AML-193 (cell line): ENCODE measurements at regions not wholly inside any gene's neighbourhood (a gene's known extent, or its start where the extent isn't known, plus 50 kb on each side); places are given as distances from the start of the nearest gene placed in this dataset.

Experiments used
- DNase-seq, 2 experiments: peaks; one replicate each; lab custom pipeline; 2025; lab: John Stamatoyannopoulos, UW

DNA sequence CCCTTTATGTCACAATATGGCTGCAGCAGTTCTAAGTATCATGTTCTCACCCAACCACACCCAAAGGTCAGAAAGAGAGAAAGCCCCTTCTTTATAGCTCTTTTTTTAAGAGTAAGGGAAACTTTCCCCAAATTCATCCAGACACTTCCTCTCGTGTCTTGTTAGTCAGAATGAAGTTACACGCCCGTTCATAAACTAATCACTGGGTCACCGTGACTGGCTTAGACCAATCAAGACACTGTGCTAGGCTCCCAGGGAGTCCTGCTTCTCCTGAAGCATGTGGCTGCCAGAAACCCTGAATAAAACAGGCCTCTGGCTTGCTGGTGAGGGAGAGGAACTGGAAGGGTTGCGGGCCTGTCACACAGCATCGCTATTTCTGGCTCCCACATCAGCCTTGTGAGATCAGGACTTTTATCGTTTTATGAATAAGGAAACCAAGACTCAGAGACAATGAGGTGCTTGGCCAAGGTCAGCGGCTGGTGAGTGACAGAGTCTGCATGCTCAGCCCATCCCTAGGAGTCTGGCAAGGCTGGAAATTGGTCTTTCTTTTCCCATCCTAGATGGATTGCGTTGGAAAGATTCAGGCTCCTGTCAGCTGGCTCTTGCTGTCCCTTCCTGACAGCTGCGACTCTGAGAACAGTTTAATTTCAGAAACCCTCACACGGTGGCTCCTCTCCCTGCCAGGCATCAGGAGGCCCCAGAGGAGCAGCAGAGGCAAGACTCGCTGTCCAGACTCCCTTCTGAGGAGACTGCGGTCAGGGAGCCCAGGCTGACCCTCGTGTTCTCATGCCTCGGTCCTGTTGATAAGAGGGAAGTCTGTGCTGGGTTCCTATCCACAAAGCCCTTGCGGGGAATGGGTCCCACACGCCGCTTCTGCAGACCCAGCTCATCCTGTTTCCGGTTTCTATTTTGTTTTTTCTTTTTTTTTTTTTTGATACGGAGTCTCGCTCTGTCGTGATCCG, 104.5 kb upstream of the TAF1B start:
- DNase-seq = no peak

DNA sequence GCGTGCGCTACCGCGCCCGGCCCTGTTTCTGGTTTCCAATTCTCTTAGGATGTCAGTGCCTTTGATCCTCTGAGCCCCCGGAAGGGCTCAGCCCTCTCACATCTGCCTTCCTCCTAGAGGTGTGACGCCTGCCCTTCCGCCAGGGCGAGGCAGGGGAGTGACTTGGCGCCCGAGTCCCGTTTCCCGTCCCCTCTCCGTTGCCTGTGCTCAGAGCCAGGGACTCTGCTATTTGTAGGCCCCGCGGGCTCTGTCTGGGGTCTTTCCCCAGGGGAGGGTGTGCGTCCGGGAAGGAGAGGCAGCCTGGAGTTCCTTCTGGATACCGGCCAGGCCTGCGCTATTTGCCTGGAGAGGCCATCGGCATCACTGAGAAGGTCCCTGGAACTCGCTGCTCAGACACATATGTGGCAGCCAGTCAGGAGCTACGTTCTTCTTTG, 103.7 kb upstream of the TAF1B start:
- DNase-seq = no peak

DNA sequence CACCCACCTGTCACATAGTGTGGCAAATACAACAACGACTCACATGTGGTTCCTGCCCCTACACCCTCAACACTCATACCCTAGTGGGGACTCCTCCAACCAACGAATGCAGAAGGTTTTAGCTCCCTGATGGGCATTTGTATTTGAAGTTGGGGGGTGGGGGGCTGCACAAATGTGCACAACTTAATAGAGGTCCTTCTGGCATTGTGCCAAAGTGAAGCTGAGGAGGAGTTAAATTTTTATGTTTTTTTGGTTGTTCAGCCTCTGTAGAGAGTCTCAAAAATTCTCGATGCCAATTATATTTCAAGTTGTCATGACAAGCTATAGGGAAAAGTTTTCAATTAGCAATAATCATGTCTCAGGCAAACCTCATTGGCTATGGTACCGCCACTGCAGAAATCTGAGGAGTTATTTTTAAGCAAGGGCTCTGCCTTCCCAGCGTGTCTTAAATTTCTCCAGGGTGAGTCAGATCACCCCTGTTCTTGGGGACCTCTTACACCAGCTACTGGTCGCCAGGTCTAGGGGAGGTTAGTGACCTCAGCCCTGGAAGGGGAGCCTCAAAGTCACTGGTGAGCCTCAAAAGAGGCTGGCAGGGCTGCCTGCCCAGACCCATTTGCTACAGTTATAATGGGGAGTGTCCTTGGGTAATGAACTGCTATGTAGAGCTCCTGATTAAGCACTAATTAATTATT, 102.7 kb upstream of the TAF1B start:
- no peak for DNase-seq

DNA sequence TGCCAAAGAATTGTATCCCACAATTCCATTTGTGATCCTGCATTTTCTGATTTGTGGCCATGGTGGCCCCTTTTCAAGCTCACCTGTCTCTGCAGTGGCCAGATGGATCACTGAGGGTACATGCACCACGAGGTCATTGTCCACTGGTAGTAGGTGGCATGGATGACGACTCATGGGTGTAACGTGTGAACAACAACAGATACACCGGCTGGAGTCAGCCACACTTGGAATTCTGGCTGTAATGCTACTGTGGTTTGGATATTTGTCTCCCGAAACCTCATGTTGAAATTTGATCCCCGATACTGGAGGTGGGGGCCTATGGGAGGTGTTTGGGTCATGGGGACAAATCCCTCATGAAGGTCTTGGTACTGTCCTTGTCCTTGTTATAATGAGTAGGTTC, 102.2 kb upstream of the TAF1B start:
- no peak for DNase-seq

DNA sequence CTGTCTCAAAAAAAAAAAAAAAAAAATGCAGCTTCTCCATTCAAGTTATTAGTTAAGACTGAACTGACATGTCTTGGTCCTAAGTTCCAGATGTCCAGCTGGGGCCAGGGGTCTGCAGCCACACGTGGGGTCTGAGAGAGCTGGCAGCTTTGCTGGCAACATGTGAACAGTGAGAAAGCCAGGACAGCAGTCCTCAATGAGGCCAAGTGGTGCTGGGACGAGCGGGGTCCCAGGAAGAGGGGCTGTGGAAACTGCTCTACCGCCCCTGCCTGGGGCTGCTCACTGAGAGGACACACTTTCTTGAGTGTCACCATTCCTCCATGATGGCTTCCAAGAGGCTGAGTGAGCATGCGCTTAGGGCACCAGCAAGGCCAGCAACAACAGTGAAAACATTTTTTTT, 100.7 kb upstream of the TAF1B start:
- DNase-seq = no peak

DNA sequence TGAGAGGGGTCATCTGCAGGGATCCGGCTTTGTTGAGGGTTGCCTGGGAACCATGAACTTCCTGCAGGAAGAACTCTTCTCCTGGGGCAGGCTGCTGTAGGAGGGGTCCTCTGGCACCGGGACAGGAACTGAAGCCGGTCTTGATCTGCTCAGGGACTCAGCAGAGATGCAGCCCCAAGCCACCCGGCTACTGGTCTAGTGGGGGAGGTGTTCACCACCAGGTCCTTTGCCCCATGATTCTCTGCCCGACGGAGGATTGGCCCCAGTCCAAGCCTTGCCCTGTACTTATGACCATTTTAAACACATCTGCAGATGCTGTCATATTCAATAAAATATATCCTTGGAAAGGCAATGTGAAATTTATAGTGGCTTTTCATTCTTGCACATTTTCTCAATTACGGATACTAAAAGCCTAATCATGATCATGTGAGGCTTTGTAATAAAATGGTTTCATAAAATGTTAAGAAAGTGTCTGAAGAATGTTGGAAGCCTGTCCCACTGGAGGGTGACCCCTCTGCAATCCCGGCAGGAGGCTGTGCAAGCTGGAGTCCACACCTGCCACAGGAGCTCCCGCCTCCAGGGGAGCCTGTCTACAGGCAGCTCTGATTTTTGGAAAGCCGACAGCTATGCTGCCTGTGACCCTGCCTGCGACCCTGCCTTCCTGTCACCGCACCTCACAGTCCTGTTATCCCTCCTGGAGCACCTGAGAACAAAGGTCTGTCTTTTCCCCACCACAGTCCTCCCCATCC, 98.8 kb upstream of the TAF1B start:
- DNase-seq = no peak

DNA sequence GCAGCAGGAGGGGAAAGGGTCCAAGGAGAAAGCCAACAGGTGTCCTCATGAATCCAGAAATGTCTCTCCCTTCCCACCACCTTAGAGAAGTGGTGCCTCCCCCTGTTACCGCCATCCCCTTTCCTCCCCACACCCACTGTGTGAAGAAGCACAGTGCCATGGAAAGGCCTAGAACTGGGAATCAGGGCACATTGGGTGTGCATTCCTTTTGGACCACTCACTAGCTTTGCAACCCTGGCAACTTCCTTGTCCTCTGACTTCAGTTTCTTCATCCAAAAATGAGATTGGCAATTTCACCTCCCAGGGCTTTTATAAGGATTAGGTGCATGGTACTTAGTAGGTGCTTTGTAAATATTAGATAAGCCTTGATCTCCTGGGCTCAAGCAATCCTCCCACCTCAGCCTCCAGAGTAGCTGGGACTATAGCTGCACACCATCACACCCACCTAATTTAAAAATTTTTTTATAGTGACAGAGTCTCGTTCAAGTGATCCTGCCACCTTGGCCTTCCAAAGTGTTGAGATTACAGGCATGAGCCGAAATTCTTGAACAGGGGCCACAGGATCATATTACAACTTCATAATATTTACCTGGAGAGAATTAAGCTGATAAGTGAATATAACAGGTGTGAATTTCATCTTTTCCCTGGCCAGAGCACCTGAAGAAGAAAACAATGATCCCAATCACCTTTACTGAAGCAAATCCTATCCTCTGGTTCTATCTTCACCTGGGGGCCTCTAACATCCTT, 97.9 kb upstream of the TAF1B start:
- no peak for DNase-seq

DNA sequence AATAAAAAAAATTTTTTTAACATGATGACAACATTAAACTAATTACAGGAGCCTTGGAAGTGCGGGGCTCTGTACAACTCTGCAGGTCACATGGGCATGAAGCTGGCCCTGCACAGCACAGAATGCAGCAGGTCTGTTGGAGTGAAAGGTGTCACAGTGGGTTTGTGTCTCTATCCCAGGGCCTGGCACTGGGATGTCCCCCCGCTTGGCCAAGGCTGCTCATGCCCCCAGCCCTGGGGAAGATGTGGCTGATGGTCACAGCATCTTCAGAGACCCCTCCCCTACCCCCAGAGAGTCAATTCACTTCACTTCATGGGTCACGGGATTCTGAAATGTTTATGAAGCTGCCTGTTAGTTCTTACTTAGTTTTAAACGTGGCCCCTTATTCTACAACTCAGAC, 95.9 kb upstream of the TAF1B start:
- DNase-seq = no peak

DNA sequence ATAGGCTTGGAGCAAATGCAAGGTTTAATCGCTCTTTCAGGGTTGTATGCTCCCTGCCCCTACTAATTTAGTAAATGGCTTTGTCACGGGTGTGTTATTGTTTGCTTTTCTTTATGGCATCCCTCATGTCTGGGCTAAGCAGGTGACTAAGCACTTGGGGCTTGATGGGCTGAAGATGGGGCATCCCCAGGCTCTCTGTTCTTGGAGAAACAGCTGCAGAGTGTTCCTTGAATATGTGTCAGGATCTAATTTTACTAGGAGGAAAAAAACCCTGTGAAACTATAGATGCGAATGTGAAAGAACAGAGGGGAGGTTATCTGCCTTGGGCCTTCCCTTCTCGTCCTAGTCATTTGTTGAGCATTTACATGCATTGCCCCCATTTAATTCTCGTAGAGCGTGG, 94.7 kb upstream of the TAF1B start:
- no peak for DNase-seq

DNA sequence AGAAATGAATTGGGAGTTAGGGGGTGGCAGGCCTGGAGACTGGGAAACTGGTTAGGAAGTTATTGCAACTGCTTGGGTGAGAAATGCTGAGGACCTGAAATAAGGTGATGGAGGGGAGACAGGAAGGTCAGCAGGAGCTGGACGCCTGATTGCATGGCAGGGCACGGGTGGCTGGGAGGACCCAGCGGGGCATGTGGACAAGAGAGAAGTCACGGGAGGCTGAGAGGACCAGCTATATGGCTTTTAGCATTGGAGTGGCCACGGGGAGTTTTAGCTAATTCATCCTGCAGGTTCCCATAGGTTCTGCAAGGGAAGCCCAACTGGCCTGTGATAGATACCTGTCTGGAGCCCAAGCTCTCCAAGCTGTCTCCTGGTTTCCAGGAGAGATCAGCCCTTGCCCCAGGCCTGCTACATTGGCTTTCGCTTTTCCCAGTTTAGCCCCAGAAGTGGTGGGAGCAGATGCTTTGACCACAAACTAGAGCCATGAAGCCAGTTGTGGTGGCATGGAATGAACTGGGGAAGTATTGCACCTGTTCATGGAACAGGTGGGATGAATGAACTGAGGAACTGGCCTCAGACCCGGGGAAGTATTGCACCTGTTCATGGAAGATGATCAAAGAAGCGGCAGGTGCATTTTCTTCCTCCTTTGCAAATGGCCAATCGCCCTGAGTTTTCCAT, 93.6 kb upstream of the TAF1B start:
- no peak for DNase-seq

DNA sequence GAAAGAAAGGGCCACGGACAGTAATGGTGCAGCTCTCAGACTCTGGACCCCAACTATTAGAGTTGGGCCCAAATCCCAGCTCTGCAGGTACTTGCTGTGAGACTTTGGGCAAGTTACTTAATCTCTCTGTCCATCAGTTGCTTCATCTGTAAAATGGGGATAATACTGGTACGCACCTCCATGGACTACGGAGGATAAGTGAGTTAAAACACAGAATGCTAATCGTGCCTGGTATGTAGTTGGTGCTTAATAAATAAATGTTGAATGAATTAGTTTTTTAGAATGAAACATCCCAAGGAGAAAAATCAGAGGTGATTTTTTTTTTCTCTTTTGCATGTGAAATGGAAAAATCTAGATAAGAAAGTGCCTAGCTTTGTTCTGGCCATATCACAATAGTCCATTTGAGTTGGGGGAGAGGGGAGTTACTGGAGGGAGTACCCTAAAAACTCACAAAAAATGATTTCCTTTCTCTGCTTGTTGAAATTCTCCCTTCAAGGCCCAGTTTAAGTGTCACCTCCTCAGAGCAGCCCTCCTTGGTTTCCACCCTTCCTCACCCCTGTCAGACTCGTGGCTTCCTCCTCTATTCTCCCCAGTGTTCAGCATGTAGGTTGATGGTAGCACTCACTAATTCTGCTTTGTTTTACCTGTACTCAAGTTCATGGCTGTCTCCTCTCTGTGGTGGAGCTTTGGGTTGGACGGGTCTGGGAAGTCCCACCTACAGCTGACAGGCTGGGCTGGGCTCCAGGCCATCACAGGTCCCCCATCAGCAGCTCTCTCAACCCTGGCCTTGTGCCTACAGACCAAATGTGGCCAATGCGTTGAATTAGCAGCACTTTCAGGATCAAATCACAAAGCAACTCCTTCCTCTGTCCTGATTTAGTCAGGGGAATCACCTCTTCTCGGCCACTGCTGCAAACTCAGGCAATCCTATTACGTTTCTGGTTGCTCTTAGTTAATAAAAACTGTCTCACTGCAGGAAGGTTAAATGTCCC, 92.8 kb upstream of the TAF1B start:
- no peak for DNase-seq

DNA sequence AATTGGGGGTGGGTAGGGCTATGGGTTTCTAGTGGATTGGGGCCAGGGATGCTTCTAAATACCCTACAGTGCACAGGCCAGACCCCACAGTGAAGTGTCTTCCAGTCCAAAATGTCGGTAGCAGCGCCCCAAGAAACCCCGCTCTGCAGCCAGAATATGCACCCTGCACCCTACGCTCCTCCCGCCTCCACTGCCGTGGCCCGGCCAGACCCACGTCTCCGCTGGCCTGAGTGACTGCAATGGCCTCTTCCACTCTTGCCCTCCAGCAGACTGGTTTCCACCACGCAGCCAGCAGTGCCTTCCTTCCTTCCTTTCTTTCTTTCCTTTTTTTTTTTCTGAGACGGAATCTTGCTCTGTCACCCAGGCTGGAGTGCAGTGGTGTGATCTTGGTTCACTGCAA, 91.4 kb upstream of the TAF1B start:
- no peak for DNase-seq

DNA sequence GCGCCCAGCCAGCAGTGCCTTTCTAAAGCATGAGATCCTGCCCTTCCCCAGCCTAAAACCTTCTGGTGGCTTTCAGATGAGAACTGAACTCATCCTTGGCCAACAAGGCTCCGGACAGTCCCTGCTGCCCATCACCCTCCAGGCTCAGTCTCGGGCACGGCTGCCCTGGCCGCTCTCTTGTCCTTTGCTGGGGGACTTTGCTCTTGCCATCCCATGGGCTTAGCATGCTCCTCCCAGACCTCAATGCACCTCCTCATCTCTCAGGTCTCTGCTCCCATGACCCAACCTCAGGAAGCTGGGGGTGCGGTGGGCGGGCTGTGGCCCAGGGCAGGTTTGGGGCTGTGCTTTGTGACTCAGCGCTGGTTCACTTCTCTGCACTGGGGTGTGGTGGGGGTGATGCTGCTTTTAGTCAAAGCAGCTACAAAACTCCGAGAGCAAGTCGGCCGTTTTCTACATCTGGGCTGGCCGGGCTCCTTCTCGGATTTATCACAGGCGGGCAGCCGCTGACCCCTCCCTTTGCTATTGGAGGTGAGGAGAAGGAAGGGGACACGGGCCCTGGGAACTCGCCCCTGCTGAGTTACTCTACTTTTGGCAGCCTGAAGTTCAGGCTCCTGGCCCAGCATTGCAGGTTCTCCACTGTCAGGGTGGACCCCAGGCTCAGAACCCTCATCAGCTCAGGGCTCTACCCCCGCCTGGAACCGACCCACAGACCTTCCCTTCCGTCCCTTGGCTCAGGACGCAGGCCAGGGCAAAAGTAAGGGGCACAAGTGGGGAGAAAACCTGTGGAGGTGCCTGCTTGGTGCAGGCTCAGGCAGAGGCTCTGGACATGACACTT, 90.6 kb upstream of the TAF1B start:
- no peak for DNase-seq

DNA sequence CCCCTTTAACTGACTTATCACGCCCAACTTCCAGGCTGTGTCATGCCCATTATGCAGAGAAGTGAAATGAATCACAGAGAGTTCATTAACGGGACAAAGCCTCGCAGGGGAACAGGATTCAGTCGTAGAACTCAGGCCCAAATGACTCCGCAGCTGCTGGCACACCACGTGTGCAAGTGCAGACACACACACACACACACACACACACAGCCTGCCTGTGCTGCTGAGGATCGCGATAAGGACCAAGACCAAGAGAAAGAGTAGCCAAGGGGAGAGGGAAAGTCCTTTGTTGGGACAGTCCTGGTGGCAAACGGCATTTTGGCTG, 90.0 kb upstream of the TAF1B start:
- peak in 1 of 2 experiments; percentile 8 for DNase-seq

DNA sequence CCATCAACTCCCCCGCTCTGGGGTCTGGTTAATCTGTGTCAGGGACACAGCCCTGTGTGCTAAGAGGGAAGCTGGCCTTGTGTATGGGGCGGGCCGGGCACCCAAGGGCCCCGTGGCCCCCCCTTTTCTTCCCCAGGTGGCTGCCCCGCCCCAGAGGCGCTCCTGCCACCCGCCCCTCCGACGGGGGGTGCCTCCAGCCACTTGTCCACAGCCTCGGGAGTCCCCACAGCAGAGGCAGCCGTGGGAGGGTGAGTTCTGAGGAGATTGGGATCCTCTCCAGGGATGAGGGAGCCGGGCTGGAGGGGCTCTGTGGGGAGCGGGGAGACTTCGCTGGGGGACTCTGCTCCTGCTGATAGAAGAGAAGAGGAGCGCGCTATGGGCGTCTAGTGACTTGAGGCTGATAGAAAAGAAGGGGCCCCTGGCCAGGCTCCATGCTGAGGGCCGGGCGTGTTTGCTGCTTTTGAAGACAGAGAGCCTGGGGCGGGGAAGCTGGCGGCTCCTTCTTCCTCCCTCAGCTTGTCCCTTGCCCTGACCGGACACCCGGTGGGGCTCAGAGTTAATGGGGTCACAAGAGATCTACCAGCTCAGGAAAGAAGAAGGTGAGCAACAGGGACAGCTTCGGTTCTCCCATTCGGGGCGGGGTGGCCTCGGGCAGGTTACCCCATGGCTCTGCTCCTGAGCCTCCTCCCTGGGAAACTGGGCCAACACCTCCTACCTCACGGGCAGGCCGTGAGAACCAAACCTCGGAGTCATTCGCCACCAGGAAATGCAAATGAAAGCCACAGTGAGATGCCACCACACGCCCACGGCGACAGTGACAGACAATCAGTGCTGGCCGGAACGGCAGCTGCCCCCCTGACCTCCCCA, 89.4 kb upstream of the TAF1B start:
- DNase-seq = no peak

DNA sequence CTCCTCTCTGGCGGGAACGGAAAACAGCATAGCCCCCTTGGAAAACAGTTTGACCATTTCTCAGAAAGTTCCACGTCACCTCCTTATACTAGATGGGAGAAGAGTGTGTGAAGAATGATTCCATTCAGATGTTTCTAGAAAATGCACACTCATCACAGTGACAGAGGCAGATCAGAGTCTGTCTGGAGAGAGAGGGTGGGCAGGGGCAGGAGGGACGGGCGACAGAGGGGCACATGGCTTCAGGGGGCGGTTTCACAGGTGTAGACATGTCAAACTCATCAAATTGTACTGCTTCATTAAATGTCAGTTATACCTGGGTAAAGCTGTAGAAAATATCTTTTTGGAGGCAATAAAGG, 88.8 kb upstream of the TAF1B start:
- no peak for DNase-seq

DNA sequence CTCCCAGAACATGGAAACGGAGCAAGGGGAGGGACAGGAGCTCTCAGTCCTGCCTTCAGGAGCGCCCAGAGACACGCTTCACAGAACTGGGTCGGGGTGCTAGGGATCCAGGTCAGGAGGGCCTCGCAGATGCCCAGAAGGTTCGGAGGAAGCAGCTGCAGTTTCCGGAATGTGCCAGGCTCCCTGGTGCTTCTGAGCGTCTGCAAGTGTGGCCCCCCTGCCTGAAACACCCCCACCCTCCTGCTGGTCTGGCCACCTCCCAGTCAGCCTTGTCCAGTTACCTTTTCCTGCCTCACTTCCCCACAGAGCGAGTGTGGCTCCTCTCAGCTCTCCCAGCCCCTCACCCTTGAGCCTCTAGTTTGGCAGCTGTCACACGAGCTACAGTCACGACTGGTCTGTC, 88.3 kb upstream of the TAF1B start:
- DNase-seq = no peak

DNA sequence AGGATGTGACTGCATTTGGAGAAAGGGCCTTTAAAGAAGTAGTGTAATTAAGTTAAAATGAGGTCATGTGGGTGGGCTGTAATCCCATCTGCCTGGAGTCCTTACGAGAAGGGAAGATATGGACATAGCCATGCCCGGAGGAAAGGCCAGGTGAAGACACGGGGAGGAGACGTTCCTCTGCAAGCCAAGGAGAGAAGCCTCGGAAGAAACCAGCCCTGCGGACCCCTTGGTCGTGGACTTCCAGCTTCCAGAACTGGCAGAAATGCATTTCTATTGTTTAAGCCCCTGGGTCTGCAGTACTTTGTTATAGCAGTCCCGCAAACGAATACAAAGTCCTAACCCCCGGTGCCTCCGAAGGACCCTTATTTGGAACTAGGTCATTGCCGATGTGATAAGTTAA, 87.6 kb upstream of the TAF1B start:
- DNase-seq = no peak
